ENCODE measurements at regions not wholly inside any gene's neighbourhood (a gene's known extent, or its start where the extent isn't known, plus 50 kb on each side); places are given as distances from the start of the nearest gene placed in this dataset.
"Not testable (repeated sequence)": the region's sequence is repeated elsewhere in the genome, so short reads cannot be mapped to it uniquely, and the experiment has no call there.

DNA sequence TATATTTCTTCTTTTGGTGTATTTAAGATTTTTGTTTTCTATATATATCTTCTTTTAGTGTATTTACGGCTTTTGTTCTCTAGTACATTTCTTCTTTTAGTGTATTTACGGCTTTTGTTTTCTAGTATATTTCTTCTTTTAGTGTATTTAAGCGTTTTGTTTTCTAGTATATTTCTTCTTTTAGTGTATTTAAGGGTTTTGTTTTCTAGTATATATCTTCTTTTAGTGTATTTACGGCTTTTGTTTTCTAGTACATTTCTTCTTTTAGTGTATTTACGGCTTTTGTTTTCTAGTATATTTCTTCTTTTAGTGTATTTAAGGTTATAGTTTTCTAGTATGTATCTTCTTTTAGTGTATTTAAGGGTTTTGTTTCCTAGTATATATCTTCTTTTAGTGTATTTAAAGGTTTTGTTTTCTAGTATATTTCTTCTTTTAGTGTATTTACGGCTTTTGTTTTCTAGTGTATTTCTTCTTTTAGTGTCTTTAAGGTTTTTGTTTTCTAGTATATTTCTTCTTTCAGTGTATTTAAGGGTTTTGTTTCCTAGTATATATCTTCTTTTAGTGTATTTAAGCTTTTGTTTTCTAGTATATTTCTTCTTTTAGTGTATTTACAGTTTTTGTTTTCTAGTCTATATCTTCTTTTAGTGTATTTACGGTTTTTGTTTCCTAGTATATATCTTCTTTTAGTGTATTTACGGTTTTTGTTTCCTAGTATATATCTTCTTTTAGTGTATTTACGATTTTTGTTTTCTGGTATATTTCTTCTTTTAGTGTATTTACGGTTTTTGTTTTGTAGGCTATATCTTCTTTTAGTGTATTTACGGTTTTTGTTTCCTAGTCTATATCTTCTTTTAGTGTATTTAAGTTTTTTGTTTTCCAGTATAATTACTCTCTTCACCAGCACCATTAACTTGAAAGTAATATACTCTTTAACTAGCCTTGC is 249.4 kb downstream of the SHOX start:
- not testable (repeated sequence) for DNase-seq

DNA sequence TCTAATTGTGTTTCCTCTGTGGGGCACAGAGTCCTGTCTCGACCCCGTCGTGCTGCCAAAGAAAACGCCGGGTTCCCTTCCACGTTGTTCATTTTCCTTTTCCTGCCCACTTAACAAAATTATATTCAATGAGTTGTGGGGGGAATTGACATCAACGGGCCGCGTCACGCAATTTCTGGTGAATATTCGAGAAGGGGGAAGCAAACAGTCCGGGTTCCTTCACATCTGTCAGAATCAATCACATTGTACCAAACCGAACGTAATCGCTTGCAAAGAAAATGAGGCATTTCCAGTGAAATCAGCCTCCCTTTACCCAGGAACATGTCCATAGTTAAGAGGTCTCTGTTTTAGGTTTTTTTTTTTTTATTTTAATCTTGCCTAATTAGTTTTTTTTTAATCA is 243.5 kb downstream of the SHOX start:
- DNase-seq = no peak

DNA sequence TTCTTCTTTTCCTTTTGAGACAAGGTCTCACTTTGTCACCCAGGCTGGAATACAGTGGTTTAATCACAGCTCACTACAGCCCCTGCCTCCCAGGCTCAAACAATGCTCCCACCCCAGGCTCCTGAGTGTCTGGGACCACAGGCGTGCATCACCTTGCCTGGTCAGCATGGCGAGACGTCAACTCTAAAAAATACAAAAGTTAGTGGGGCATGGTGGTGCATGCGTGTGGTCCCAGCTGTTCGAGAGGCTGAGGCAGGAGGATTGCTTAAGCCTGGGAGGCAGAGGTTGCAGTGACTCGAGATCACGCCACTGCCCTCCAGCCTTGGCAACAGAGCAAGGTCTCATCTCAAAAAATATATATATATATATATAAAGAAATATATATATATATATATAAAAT is 242.4 kb downstream of the SHOX start:
- no peak for DNase-seq

DNA sequence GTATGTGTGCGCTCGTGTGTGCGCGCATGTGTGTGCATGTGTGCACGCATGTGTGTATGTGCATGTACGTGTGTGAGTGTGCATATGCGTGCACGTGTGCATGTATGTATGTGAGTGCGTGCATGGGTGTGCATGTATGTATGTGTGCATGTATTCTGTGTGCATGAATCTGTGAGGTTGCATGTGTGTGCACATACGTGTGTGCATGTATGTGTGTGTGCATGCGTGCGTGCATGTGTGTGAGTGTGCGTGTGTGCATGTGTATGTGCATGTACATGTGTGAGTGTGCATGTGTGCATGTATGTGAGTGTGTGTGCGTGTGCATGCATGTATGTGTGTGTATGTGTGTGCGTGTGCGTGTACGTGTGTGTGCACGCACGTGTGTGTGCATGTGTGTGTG is 241.5 kb downstream of the SHOX start:
- DNase-seq = no peak

DNA sequence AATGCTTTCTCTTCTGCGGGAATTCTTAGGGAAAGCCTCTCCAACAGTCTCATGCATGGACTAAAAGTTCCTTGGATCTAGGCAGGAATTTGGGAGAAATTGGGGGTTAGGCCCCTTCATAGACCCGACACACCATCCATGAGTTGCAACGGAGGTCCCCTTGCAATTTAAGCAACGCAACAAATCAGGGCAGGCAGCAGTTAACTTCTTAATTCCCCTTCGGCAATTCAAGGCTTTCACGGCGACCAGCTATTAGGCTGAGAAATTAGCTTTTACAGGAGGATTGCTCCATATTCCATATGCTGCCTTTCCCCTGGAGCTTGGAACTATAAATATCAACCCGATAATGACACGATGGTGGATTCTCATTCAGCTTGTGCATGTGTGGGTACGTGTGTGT is 241.0 kb downstream of the SHOX start:
- no peak for DNase-seq

DNA sequence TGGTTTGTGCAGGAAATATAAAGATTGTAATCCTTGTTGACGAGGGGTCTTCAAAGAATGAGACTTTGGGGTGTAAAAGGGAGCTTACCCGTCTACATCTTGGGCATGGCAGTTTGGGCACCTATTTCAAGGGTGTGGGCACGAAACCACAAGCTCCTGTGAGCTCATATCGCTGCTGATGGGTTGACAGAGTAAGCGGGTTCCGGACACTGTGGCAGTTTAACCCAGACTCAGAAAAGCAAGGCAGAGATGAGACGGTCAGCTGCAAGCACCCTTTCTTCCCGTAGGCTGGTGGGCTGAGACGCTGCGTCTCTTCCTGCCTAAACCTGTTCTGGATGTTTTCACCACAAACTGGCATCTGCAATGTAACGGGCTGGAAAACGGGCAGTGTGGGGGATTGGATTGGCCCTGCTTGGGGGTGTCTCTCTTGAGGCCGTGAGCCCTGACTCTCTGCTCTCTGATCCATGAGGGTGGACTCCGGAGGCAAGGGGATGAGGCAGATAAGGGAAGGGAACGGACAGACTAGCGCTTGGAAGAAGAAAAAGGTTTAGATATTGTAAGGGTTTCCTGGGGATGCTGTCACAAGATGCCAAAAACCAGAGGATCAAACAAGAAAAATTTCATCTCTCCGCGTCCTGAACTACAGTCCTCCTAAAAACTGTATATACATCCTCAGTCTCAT is 237.5 kb downstream of the SHOX start:
- DNase-seq = no peak

DNA sequence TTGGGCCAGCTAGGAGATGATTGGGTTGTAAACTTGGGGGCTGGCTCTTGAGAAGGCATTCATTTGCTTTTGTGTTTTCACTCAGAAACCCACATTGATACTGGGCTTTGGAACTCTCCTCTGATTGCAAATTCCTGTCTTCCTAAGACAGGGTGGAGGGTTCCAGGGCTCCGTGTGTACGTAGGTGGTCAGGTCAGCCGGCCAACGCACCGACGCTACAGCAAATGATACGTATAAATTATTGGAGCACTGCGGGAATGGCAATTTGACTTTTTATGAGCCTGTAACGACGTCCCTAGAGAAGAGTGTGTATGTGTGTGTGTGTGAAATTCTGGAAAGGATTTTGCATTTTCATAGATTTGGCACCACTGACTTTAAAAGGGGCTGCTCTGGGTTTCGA is 236.9 kb downstream of the SHOX start:
- no peak for DNase-seq

DNA sequence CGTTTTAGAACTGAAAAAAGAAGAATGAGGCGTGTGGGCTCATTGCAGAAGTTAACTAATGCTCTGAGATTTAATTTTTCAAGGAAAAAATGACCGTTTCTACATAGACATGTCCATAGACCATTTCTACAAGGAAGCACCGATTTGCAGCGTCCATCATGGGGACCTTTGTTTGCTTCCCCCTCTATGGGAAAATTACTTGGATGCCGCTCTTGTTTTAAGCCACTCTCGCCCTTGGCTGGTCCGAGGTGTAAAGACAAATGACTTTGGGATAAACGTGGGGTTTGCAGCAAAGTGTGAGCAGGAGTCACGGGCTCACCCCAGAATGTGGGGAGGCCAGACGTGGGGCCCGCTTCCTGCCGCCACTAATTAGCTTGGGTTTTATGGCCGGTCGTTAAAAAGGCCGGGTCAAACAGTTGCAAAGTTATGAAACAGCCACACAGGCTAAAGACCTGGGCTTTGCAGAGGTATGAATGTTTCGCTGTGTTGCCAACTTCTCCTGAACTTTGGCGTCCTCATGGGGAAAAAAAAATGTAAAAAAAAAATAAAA is 235.9 kb downstream of the SHOX start:
- no peak for DNase-seq

DNA sequence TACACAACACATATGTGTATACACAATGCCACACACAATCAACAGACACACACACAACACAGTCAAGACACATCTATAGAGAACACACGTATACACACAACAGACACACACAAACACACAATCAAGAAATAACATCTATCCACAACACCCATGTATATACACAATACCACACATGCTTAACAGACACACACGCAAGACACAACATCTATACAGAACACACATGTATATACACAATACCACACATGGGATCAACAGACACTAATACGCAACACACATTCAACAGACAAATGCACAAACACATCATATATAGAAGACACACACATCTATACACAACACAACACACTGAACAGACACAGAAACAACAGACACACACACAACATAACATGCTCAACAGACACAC is 234.8 kb downstream of the SHOX start:
- DNase-seq = no peak

DNA sequence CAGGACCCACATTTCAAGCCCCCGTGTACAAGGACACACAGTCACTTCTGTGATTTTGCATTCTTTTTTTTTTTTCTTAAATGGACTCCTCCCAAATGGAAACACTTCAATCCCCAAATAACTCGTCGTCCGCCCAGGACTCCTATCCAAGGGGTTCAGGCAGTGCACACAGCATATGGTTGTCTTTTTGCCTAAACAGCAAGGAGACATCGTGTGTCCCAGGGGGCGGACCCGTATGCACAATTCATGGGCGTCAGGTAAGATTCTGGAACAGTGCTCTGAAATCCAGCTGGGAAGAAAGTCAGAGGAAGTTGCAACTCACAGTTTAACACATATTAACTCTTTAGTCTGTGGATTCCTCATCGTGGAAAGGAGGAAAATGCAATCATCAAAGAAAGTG is 231.3 kb downstream of the SHOX start:
- no peak for DNase-seq

DNA sequence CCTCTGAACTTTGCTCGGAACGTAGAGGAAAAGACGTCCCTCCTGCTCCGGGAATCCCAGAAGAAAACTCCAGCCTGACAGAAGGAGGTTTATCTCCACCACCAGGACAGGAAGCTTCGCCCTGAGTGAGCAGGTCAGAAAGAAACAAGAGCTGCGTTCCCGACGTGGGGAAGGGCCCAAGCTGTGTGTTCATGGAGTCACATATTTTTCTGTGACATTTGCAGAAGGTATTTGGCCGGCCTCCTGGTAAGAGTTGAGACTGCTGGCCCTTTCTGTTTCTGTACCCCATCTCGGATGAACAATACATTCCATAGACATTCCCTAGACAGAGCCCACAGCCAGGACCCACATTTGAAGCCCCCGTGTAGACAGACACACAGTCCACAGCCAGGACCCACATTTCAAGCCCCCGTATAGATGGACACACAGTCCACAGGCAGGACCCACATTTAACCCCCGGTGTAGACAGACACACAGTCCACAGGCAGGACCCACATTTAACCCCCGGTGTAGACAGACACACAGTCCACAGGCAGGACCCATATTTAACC is 230.8 kb downstream of the SHOX start:
- DNase-seq = no peak

DNA sequence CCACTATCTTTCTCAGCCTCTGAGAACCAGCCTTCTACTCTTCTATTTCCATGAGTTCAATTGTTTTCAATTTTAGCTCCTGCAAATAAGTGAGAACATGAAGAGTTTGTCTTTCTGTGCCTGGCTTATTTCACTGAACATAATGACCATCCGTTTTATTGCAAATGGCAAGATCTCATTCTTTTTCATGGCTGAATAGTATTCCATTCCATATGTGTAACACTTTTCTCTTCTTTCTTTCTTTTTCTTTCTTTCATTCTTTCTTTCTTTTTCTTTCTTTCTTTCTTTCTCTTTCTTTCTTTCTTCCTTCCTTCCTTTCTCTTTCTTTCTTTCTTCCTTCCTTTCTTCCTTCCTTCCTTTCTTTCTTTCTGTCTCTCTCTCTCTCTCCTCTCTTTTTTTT is 228.7 kb downstream of the SHOX start:
- no peak for DNase-seq

DNA sequence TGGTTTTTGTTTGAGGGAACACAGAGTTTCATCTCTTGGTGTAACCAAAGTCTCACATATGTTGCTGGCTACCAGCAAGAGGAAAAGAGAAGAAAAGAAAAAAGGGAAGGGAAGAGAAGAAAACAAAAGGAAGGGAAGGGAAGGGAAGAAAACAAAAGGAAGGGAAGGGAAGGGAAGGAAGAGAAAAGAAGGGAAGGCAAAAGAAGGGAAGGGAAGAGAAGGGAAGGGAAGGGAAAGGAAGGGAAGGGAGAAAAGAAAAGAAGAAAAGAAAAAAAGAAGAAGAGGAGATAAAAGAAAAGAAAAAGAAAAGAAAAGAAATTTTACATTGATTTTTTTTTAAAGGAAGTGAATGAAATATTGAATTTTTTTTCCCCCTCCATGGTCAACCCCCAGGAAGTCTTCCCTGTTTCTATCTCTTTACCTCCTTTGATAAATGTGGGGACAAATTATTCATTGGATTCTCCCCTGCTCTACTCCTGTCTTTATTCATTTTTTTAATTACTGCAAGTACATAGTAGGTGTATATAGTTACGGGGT is 228.0 kb downstream of the SHOX start:
- DNase-seq = no peak

DNA sequence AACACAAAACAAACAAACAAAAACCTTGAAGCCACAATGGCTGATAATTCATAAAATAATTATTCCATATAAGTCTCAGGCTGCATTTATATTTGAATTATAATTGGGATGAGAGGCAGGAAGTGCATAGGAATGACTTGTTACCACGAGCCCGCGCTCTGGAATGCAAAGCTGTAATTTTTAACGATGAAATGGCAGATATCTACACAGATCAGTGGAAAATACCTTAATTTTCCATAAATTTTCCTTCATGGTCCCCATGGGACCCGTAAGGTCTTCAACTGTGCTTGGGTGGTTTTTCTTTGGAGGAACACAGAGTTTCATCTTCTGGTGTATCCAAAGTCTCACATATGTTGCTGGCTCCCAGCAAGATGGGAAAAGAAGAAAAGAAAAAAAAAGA is 226.8 kb downstream of the SHOX start:
- no peak for DNase-seq

DNA sequence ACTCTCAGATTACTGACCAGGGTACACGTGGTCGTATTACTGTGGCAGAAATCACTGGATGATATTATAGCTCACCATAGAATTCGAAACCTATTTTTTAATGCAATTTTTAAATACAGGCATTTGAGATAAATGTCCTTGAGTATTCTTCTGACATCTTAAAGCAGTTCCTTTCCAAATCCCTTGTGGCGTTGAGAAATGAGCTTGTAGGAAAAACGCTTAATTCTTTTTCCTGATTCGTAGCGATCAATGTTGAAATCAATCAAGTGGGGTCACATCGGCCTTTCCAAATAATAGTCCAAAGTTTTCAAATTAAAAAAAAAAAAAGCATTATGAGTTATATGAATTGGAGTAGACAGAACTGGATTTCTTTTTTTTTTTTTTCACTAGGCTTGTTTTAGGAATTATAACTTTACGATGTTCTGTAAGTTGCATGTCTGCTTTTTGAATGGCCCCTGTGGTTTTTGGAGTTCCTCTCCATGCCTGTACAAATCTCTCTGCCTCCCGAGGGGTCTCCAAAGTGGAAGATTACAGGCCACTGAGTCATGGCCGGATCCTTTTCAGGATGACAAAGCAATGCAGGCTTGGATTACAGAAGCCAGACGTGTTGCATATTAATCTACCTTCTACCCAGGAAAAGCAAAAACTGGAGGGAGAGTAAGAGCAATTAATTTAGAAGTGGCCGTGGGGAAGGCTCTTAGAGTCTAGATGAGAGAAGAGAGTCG is 226.1 kb downstream of the SHOX start:
- no peak for DNase-seq

DNA sequence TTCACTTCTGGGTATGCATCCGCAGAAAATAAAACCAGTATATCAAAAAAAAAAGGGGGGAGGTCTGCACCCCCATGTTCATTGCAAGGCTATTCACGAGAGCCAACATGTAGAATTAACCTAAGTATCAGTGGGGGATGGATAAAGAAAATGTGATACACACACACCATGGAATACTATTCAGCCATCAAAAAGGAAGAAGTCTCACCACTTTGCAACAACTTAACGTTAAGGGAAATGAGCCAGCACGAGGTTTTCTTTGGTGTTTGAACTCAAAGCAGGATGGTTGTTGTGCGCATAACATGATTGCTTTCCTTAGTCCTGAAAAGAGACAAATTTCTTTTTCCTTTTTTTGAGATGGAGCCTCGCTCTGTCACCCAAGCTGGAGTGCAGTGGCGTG is 222.7 kb downstream of the SHOX start:
- DNase-seq = no peak

DNA sequence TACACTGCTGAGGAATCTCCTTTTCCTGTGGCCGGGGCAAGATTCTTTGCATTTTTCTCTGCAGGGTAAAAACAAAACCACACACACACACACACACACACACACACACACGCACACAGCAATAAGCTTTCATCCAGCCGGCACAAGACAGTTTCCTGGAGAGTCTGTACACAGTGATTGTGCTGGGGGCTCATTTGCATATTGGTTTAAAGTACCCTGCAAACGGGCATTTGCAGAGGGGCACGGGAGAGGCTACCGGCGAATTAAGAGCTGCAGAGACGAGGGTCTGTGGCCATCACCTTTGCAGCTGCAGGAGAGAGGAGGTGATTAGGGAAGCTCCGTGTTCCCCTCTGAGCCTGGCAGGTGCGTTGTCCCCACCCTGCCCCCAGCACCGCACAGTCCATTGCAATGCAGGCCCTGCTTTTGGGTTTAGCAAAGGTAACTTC is 219.9 kb downstream of the SHOX start:
- DNase-seq = no peak

DNA sequence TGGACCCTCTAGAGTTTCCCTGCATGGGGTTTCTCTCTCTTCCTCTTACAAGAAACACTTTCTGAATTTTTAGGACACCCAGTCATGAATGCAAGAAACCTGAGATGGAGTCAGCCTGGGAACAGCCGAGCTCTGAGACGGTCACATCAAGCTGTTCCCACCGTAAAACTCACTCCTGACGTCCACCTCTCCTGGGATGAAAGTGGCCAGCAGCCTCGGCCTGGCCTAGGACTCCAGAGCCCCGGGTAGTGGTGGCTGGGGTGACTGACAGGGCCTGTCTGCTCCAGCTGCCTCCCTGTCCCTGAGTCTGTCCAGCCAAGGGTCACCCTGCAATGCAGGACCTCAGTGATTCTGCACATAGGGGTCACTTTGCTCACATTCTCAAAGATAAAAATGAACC is 217.8 kb downstream of the SHOX start:
- DNase-seq = no peak

DNA sequence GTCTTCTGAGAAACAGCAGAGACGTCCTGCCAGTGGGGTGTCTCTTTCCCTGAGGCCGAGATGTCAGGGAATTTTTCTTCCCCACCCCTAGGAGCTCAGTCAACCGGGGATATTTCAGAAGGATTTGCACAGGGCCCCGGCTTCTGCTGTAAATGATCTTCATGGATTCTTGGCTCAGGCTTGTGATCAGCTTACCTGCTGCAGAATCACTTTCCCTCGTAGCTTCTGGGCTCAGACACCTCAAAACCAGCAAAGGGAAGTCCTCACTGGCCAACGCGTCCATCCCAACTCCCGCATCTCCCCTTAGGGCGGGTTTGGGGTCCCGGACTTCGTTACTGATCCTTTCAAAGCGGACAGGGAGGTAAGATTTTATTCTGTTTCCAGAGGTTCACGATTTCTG is 212.7 kb downstream of the SHOX start:
- DNase-seq = no peak

DNA sequence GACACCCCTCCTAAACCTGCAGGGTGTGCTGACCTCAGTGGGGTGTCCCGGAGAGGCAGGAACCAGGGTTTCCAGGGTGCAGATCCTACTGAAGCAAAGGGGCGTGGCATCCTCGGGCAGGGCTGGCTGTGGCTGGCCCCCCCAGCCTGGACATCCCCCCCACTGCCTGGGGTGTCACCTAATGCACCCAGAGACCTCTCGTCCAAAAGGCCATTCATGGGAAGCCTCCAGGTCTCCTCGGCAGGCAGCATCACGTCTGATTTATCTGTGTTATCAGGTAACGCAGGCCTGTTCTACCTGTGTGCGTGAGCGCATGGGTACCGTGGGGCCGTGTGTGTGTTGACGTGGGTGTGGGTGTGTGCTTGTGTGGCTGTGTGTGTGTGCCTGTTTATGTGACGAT is 210.0 kb downstream of the SHOX start:
- no peak for DNase-seq

DNA sequence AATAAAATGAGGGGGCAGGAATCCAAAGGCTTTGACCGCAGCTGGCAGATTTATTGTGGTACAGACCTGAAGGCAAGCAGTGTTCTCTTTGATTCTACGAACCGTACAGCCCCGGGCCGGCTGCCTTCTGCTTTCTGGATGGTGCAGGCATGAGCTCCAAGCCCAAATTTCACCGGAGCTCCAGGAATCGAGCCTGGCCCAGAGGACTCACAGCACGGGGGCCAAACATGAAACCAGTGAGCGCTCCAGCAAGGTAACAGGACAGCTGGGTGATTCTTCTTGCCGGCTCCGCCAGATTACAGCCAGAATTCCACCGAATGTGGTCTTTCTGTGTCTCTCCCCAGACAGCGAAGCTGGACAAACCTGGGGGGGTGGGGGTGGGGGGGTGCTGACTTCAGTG is 208.1 kb downstream of the SHOX start:
- DNase-seq = not testable (repeated sequence)

DNA sequence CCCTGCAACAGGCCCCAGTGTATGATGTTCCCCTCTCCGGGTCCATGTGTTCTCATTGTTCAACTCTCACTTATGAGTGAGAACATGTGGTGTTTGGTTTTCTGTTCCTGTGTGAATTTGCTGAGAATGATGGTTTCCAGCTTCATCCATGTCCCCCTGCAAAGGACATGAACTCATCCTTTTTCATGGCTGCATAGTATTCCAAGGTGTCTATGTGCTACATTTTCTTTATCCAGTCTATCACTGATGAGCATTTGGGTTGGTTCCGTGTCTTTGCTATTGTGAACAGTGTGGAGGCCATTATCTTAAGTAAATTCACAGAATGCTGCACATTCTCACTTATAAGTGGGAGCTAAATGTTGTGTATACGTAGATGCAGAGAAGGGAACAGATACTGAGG is 205.3 kb downstream of the SHOX start:
- DNase-seq = not testable (repeated sequence)

DNA sequence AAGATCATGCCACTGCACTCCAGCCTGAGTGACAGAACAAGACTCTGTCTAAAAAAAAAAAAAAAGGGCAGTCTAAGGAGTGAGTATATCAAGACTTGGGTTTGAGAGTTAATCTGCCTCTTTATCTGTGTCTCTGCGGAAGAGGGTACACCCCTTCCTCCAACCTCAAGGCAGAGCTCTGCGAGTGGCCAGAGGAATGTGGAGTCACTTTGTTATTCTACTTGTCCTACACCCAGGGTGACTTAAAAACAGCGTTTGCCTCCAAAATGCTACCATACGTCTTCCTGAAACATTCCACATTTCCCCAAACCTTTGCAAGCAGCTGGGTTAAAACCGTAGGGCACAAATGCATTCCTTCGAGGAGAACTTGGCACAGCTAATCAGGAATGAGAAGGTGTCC is 199.9 kb downstream of the SHOX start:
- no peak for DNase-seq
